HEK293T (cell line): ENCODE measurements at regions not wholly inside any gene's neighbourhood (a gene's known extent, or its start where the extent isn't known, plus 50 kb on each side); places are given as distances from the start of the nearest gene placed in this dataset.

Experiments used
- SP1 ChIP-seq: fragments of 450-650 bp; IDR thresholded peaks from 2 replicates; pipeline ENCODE4 v1.6.1; 2017
- SUZ12 ChIP-seq: fragments of 450-650 bp; IDR thresholded peaks from 2 replicates; pipeline ENCODE4 v1.6.1; 2016; ENCODE audit warnings: mild to moderate bottlenecking

DNA sequence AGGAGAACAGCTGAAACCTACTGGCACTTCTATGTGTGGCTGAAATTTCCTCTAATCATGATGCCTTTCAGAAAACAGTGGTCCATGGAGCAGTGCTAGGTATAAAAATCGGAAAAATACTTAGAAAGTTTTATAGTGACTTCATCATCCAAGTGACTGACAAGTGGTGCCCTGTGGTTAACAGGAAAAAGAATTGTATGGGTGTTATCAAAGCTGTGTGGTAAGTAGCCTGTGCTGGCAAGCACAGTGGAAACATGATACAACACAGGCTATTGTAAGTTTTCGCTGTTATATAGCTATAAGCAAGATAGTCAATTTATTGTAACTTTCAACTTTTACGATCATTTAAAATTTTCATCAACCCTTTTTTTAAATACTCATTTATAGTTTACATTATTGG is 1599.7 kb upstream of the ZEB2 start:
- no peak for TF ChIP-seq SP1
- no peak for TF ChIP-seq SUZ12
